Gastrocnemius medialis (tissue), 4 donors: ENCODE measurements at regions not wholly inside any gene's neighbourhood (a gene's known extent, or its start where the extent isn't known, plus 50 kb on each side); places are given as distances from the start of the nearest gene placed in this dataset.

ENCODE experiments used
- CTCF ChIP-seq, 5 experiments: fragments of 450-650 bp in 3 of 5; fragments of 200-600 bp in 2 of 5; sonication (generic) in 2 of 5; IDR thresholded peaks in 4 of 5; conservative IDR thresholded peaks in 1 of 5; 1 replicate in 4 of 5; 2 replicates in 1 of 5; pipeline ENCODE4 v1.5.1; 2016 to 2019; ENCODE audit warnings: antibody characterized with exemption in 5 of 5, mild to moderate bottlenecking in 3 of 5, moderate library complexity in 3 of 5
- POLR2A ChIP-seq, 2 donors: fragments of 450-650 bp; IDR thresholded peaks; one replicate each; pipeline ENCODE4 v1.6.1; 2017; ENCODE audit warnings: antibody characterized with exemption in 2 of 2, mild to moderate bottlenecking in 2 of 2, moderate library complexity in 2 of 2

- TF ChIP-seq CTCF (IDR thresholded peaks at IDR 0.05 in 4 of 5, conservative IDR thresholded peaks at IDR 0.05 in 1 of 5) (no peak), POLR2A (IDR thresholded peaks at IDR 0.05) (no peak)
These were observed 257.6 kb downstream of the HDGFL1 start for GRCh38 chr6:22826961-22827360.
